A549 (cell line): ENCODE measurements at regions not wholly inside any gene's neighbourhood (a gene's known extent, or its start where the extent isn't known, plus 50 kb on each side); places are given as distances from the start of the nearest gene placed in this dataset.

Source experiments
- EP300 ChIP-seq, 2 experiments: fragments of >200 bp; sonication (Bioruptor Twin); formaldehyde crosslinking; IDR thresholded peaks; 2 replicates in 1 of 2; 3 replicates in 1 of 2; pipeline ENCODE4 v1.6.1; 2016 to 2017
- HOXB13 ChIP-seq: fragments of 250-450 bp; sonication (Bioruptor Pico); IDR thresholded peaks from 2 replicates; pipeline ENCODE4 v1.5.0; 2020; ENCODE audit warnings: low read depth, mild to moderate bottlenecking, moderate library complexity
- MYC ChIP-seq: IDR thresholded peaks from 2 replicates; pipeline ENCODE4 v1.6.1; 2012; ENCODE audit warnings: mild to moderate bottlenecking, inconsistent platforms, low read length, improper control_type of control experiment, borderline replicate concordance
- POLR2A ChIP-seq: IDR thresholded peaks from 2 replicates; pipeline ENCODE4 v1.6.1; 2012; ENCODE audit warnings: mild to moderate bottlenecking, low read length
- TF ChIP-seq, protein P1 (sequence below): fragments of >200 bp; sonication (Bioruptor Twin); formaldehyde crosslinking; IDR thresholded peaks from 3 replicates; pipeline ENCODE4 v1.5.1; 2016

DNA sequence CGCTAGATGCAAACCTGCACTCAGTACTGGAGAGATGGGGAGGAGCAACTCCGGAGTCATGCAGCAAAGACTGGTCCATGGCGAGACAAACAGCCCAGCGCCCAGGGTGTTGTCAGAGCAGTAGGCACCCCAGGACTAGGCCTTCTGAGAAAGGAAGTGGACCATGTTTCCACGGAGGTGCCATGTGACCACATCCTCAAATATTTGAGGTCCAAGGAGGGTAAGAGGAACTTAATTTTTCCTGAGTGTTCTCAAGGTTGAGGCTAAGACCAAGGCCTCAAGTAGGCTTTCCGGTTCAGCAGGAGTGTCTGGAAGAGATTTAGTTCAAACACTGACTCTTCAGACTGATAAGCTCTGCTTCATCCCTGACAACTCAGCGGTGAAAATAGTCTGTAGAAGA lies 186.2 kb downstream of the RHOU start:
- TF ChIP-seq, protein P1, sequence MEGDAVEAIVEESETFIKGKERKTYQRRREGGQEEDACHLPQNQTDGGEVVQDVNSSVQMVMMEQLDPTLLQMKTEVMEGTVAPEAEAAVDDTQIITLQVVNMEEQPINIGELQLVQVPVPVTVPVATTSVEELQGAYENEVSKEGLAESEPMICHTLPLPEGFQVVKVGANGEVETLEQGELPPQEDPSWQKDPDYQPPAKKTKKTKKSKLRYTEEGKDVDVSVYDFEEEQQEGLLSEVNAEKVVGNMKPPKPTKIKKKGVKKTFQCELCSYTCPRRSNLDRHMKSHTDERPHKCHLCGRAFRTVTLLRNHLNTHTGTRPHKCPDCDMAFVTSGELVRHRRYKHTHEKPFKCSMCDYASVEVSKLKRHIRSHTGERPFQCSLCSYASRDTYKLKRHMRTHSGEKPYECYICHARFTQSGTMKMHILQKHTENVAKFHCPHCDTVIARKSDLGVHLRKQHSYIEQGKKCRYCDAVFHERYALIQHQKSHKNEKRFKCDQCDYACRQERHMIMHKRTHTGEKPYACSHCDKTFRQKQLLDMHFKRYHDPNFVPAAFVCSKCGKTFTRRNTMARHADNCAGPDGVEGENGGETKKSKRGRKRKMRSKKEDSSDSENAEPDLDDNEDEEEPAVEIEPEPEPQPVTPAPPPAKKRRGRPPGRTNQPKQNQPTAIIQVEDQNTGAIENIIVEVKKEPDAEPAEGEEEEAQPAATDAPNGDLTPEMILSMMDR: no peak
- TF ChIP-seq EP300 (IDR thresholded peaks at IDR 0.05) (no peak), MYC (no peak), POLR2A (no peak), HOXB13 (CRISPR knock-in tag) (no peak)
